ENCODE measurements at regions not wholly inside any gene's neighbourhood (a gene's known extent, or its start where the extent isn't known, plus 50 kb on each side); places are given as distances from the start of the nearest gene placed in this dataset.

DNA sequence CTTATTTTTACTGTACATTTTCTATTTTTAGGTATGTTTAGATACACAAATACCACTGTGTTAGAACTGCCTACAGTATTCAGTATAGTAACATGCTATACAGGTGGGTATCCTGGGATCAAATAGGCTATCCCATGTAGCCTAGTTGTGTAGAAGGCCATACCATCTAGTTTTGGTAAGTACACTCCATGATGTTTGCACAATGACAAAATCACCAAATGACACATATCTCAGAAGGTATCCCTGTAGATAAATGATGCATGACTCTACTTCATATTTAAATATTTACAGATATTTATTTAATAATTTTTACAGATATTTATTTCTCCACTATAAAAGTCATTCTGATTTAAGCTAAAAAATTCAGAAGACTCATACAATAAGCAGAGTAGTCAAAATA, 233.8 kb upstream of the OSR1 start:
- no peak for DNase-seq (ENCODE audit: low spot score)

DNA sequence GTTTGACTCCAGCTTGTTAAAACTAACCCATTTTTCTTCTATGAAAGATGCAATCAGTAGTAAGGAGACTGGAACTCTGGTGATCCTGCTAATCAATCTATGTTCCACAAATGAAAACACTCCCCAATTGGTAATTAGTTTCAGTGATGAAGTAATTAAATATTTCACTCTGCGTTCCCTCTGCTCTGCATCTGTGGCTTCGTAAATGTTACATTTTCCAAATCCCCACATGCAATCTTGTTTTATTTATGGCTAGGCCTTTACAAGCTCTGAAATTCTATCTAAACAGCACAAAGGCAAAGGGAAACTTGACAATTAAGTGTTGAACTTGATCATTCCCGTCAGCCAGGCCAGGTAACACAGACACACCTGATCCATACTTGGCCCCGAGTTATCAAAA, 231.4 kb upstream of the OSR1 start:
- DNase-seq (ENCODE audit: low spot score): no peak

DNA sequence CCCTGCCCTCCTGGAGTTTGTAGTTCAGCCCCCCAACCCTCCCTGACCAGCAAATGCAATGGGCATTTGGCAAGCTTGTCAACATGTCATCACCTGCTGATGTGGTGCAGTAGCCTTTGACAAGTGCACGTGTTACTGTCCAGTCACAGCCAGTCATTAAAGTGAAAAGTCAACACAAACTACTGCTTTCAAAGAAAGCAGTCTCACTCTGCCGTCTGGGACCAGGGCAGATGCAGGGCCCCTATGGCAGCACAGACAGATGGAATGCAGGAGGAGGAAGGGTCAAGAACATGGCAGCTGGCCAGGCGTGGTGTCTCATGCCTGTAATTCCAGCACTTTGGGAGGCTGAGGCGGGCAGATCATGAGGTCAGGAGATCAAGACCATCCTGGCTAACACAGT, 222.4 kb upstream of the OSR1 start:
- DNase-seq (ENCODE audit: low spot score): no peak

DNA sequence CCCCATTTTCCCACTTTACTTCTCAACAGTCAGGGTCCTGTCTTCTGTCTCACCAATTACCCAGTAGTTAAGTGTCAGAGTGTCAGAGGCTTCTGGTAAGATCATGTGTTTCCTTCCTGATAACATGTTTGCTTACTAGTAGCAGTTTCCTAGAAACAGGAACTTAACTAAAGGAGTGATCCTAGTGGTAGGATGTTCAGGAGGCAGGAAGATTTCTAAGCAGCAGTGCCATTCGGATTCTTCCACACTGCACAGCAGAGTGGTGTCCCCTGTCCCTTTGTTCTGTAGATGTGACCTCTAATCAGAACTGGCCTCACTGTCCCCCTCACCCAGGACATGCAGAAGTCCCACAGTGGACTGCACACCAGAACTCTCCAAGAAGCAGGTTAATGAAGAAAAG, 221.8 kb upstream of the OSR1 start:
- no peak for DNase-seq (ENCODE audit: low spot score)

DNA sequence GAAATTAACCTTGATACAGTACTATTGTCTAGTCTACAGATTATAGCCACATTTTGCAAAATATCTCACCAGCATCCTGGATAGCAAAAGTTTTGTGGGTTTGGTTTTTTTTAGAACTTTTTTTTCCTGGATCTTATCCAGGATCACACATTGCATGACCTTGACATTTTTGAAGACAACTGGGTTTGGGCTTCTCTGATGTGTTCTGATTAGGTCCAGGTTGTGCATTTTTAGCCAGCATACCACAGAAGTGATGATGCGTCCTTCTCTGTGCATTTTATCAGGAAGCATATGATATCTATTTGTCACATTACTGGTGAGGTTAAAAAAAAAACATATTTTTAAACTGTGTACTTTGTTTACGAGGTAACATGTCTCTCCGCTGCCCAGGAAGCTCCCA, 221.0 kb upstream of the OSR1 start:
- DNase-seq (ENCODE audit: low spot score): no peak

DNA sequence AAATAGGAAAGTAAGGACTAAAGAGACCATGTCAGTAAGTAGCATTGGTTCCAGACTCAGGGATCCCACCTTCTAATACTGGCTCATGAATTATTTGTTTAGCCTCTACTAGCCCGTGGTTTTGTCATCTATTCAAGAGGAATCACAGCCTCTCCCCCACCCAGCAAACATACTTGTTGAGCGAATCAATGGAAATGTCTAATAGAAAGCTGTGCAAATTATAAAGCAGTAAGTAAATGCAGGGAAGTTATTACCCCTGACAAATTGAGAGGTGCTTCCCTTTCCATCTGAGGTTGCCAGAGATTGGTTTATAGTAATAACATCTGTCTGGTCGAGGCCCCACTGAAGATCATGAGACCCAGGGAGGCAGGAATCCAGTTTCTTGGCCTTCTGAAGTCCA, 219.3 kb upstream of the OSR1 start:
- DNase-seq (ENCODE audit: low spot score): no peak

DNA sequence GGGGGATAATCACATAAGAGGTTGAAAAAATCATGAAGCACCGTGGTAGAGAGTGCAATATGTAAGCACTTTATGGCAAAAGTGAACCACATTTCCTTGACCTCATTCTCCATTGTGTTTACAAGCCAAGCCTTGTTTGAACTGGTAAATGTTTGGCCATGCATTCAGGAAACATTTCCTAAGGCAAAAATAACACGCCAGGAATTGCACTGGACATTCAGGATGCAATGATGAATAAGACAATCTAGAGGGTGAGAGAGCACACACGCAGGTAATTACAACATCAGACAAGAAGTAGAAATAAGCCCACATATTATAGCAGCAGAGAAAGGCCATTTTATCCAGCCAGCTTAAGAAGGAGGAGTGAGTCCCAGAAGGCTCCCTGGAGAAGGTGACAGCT, 218.0 kb upstream of the OSR1 start:
- no peak for DNase-seq (ENCODE audit: low spot score)

DNA sequence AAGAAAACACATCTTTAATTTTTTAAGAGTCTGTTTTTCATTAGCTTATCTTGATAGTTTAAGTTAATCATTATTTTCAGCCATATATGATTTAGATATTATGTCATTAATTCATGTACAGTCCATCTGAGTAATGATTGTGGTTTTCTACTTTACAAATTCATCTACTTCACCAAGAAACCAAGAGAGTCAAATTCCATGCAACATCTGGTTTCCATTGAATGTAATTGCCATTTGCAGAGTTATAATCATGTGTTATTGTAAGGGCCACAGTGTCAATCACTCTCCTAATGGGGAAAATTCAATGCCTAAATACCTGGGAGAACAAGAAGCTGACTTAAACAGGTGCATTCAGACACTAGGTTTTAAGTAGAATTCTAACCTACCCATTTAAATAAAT, 217.2 kb upstream of the OSR1 start:
- DNase-seq (ENCODE audit: low spot score): no peak

DNA sequence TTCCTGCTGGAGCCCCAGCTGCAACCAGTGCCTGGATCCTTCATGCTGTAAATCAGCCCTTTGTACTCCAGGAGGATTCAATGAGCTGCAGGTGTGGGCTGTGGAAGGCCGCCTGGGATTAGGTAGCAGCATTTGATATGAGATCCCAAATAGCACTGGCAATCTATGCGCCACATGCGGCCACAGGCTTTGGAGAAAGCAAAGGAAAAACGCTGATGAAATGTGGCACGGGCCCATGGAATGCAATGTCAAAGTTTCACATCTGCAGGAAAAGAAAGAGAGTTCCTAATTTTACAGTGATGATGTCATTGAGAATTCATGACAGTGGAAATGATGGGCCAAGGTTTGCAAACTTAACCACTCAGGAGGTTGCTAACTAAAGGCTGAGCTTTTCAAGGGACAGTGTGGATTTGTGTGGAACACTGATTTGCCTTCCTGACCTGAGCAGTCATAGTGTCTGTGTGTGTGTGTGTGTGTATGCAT, 216.4 kb upstream of the OSR1 start:
- no peak for DNase-seq (ENCODE audit: low spot score)

DNA sequence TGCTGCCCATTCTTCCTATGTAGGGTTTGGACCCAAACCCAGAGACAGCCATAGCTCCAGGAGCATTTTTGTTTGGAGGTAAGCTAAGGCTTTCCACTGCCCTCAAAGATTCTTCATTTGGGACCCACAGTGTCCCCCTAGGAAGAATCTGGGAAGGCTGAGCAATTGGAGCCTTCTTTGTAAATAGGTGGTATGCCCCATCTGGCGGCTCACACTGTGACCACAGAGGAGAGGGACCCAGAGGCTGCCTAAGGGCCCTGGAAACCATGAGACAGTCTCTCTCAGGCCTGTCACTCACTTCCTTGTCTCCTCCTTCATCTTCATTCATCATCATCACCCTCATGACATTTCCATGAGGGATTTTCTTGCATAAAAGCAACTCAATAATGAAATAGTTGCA, 215.4 kb upstream of the OSR1 start:
- DNase-seq (ENCODE audit: low spot score): no peak

DNA sequence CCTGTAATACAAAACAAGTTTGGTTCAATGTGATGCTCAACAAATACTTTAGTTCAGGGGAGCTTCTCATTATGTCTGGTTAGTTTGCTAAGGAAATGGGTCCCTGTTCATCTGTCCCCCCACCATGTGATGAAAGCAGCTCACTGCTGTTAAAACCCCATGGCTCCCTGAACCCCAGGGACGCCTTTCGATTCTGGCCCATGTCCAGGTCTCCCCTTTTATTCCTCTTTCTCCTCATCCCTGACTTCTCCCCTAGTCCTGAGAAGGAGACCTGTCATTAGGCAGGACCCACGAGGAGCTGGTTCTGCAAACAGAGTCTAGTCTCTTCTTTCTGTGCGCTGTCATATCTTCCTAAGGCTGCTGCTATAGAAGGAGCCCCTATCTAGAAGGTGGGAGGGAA, 213.3 kb upstream of the OSR1 start:
- DNase-seq (ENCODE audit: low spot score): no peak

DNA sequence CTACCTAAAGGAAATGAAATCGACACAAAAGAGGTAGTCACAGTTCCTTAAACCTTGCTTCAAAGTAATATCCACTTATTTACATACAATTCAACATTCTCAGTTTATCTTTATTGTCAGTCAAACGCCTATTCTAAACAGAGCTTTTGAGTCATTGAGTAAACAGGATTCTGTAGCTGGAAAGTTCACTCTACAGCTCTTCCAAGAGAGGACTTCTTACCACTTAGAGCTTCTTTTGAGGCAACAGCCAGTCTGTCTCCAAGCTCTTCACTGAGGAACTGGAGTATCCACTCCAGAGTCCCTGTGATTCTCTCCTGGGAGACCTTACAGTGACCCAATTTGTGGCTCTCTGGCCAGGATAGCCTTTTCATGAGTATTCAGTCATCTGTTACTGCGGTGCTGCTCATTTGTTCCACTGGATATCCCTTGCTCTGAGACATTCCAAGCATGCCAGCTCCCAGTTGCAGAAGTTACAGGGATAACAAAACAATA, 210.9 kb upstream of the OSR1 start:
- no peak for DNase-seq (ENCODE audit: low spot score)

DNA sequence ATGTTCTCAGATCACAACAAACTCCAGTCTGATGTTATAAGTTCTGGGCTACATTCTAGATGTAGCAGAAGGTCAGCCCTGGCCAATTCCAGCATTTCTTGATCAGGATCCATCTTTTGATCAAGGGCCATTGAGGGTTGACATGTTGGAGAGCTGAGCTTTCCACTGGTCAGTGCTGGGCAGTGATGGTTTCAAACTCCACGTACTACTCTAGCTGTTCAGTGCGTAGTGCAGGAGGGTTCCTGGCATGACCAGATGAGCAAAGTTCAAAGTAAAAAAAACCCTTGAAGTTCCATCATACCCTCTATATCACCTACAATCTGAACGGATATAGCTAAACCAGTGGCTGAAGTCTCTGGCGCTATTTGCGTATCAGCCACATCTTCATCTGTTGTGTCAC, 210.4 kb upstream of the OSR1 start:
- DNase-seq (ENCODE audit: low spot score): no peak

DNA sequence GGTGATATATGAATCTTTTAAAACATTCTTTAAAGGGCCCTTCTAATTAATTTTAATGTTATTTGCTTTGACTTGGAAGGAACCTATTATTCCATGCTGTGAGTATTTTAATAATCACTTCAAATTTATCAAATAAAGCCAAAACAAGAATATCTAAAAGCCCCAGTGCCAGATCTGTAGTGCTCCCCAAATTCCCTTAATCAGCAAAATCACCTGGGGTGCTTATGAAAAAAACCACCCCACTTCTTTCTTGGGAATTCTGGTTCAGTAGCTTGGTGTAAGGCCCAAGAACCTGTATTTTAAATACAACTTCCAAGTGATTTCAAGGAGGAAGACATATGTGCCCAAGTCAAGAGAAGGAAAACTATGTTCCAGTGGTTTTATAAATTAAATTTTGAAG, 202.4 kb upstream of the OSR1 start:
- DNase-seq (ENCODE audit: low spot score): no peak

DNA sequence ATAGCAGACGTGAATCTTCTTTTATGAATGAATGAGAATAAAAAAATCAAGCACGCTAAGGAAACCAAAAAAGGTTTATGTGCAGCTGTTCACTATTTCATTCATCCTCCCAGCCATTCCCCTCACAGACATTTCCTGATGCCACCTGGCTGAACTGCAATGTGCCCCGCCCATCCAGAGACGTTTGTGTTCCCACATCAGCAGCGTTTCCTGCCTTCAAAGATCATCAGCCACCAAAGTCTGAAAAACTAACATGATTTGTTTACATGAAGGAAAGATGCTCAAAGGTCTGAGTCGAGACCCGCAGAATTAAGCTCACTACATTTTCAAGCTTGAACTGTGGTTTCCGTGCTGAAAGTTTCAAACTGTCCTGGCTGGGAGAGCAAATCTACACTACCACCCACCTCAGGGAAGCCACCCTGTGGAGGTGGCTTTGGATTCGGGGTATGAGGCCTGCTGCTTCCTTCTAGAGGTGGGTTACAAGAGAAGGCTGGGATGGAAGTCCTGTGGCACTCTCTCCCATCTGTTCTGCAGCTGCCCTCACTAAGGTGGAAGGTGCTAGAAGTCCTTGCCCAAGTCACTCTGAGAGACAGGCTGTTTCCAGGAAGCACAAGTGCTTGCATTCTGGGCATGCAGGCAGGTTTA, 201.3 kb upstream of the OSR1 start:
- DNase-seq (ENCODE audit: low spot score): no peak

DNA sequence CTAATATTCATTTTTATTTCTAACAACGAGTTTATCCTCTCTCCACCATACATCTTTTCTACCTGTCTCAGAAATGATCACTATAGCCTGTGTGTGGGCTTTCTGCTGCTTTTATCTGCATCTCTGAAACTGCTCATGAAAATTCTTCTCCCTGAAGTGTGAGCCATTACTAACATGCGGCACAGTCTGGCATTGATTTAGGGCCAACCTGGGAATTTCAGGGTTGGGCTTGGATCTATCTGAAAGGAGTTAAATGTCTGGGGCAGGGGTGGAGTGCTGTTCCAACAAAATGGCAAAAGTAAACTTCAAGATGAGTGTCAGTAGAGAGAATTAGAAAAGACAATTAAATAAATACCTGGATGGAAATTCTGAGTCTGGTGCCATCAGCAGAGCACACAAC, 198.2 kb upstream of the OSR1 start:
- no peak for DNase-seq (ENCODE audit: low spot score)

DNA sequence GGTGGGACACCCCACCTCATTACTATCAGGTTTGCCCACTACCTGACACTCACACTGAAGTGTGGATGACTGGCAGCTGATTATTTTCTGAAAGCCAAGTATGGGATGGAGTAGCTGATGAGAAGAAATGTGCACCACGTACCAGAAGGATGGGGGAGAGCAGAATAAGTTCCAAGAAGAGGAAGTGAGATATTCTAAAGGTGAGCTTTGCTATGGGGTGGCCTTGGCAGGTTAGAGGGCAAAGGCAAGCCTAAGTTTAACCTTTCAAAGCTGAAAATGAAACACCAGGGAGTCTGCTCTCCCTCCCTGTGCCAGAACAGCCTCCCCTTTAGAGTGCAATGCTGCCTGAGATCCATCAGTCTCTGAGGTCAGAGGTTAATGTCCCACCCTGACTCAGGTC, 196.1 kb upstream of the OSR1 start:
- DNase-seq (ENCODE audit: low spot score): no peak

DNA sequence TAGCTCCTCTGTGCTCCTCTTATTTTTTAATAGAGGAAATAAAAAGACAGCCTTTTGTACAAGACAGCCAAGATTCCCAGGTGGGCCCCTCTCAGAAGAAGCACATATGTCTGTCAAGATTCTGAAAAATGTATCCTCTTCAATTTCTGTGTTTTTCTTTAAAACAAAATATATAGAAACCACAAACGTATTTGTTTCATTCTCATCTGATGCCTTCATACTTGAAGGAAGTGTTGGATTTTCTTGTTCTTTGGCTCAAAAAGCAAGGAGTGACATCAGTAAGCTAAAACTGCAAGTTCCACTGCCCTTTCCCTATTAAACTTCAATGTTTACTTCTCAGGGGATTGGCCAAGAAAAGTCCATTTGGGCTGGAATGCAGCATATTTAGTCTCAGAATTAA, 193.8 kb upstream of the OSR1 start:
- DNase-seq (ENCODE audit: low spot score): no peak

DNA sequence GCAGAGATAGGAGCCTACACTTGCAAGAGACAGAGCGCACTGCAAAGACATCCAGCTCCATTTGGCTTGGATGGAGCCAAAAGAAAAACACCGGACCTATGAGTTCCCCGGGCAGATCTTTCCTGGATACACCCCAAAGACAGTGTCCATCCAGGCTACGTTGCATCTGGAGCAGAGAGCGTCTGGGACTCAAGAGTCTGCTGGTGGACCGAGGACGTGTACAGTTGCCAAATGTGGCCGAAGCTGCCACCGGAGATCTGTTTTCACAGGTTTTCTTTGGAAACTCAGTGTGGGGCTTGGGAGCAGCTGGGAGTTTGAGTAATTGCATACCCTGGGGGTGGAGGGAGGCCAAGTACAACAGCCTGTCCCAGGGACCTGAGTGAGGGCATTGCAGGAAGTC, 192.3 kb upstream of the OSR1 start:
- no peak for DNase-seq (ENCODE audit: low spot score)

DNA sequence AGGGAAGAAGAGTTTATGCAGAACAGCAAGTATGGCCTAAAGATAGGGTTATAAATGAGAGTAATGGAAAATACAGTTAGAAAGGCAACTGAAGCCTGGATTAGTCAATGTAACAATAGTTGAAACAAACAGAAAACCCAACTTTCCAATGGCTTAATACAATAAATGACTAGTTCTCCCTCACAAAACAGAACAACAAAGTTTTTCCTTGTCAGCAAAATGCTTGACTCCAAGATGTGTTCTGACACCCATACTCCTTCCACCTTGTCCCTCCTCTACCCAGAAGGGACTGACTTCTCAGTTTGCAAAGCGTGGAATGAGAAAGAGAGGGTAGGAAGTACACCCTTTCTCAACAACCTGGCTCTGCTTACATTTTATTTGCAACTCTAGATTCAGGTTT, 191.4 kb upstream of the OSR1 start:
- DNase-seq (ENCODE audit: low spot score): no peak

DNA sequence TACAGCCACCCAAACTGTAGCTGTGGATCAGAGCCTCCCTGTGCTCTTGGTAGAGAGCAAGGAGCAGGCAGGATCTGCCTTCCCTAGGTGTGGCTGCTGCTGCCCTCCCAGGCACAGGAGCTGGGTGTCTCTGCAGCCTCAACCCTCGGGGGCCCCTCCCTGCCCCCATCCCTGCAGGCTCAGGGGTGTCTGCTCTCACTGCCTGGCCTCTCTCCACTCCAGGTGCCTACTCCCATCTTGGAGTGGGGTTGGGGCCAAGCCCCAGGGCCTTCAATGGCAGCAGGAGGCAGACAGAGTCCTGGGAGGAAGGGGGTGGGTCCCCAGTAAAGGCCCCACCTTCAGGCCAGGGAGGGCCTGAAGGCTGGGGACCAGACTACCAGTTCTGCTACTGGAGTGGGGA, 189.7 kb upstream of the OSR1 start:
- DNase-seq (ENCODE audit: low spot score): no peak

DNA sequence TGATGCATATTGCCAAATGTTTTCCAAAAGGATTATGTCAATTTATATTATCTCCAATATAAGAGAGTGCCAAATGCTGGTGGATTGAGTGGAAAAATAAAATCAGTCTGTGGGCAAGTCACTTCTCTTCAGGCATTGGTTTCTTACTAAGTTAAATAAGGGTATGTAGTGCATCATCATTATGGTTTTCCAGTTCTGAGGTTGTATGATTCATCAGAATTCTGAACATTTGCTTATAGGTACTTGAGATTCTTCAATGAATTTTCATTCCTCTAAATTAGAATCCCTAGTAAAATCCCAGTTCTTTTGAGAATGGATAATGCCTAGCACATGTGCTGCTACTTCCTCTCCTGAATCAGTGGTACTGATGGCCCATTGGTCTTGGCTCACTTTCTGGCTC, 188.9 kb upstream of the OSR1 start:
- no peak for DNase-seq (ENCODE audit: low spot score)

DNA sequence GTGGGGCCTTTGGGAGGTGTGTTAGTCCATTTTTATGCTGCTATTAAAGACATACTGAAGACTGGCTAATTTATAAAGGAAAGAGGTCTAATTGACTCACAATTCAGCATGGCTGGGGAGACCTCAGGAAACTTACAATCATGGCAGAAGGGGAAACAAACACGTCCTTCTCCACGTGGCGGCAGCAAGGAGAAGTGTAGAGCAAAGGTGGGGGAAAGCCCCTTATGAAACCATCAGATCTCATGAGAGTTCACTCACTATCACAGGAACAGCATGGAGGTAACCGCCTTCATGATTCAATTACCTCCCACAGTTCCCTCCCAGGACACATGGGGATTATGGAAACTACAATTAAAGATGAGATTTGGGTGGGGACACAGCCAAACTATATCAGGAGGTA, 187.1 kb upstream of the OSR1 start:
- DNase-seq (ENCODE audit: low spot score): no peak

DNA sequence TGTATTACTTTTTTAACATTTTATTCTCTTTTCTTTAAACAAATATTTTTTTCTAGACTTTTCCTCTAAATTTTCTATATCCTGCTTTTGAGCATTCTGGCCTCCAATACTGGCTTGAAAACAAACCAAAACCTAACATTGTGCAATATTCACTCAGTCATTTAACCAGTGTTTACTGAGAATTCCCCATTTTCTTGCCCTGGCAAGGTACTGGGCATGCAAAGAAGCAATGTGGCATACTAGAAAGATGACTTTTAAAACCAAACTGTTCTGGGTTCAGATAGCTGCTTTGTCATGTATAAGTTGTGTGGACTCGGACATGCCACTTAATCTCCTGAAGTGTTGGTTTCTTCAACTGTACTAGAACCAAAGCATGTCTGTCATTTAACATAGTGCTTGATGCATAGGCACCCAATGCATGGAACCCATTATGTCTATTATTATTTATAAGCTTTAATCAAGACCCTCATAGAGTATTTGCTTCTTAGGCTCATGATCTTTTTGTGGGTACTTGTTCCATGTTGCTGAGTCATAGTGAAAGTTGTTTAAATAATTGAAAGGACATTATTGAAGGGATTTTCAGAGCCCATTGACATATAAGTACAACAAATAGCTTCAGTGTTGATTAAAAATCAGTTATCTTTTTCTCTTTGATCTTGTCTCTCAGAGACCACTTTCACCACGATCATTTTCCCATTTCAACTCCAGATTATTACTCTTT, 185.4 kb upstream of the OSR1 start:
- no peak for DNase-seq (ENCODE audit: low spot score)
